GM12873 (cell line): ENCODE measurements at regions not wholly inside any gene's neighbourhood (a gene's known extent, or its start where the extent isn't known, plus 50 kb on each side); places are given as distances from the start of the nearest gene placed in this dataset.

ENCODE experiments used
- CTCF ChIP-seq: IDR thresholded peaks from 2 replicates; pipeline ENCODE4 v1.5.1; 2012; ENCODE audit warnings: low read depth, mild to moderate bottlenecking, moderate library complexity, low read length, control low read depth; ENCODE audit not compliant: insufficient read depth; ENCODE audit errors: missing control alignments

DNA sequence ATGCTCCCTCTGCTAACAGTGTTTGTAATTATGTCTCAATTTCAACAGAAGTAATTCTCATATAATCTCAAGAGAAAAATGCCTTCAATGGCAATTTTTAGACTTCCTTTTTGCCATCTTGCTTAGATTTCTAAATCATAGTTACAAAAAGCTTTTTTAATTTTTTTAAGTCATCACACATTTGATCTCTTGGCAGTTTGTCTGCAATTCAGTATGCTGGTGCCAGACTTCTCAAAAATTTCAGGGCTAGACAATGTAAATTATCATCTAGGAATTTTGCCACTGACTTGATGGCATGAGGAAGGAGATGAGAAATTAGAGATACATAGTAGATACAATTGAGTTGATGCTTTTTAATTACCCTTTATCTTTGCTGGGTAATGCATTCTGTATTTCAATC lies 1176.7 kb upstream of the CNTN5 start:
- no peak for TF ChIP-seq CTCF

DNA sequence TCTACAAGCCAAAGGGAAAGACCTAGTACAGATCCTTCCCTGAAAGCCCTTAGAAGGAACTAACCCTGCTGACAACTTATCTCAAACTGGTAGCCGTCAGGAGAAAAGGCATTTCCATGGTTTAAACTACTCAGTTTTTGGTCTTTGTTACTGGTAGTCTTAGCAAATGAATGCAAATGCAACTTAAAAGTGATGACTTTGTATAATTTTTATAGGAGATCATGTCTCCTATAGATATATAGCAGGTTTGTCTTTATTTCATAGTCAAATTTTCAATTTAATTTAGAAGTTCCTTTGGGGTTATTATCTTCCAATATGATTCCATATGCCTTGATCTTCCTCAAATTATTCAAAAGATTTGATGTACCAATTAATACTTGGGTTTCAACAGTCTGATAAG lies 1173.0 kb upstream of the CNTN5 start:
- no peak for TF ChIP-seq CTCF

DNA sequence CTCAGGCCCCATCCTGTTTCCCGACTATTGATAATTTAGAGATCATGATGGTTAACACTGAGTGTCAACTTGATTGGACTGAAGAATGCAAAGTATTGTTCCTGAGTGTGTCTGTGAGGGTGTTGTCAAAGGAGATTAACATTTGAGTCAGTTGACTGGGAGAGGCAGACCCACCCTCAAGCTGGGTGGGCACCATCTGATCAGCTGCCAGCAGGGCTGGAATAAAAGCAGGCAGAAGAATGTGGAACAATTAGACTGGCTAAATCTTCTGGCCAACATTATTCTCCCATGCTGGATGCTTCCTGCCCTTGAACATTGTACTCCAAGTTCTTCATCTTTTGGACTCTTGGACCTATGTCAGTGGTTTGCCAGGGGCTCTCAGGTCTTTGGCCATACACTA lies 1170.0 kb upstream of the CNTN5 start:
- no peak for TF ChIP-seq CTCF

DNA sequence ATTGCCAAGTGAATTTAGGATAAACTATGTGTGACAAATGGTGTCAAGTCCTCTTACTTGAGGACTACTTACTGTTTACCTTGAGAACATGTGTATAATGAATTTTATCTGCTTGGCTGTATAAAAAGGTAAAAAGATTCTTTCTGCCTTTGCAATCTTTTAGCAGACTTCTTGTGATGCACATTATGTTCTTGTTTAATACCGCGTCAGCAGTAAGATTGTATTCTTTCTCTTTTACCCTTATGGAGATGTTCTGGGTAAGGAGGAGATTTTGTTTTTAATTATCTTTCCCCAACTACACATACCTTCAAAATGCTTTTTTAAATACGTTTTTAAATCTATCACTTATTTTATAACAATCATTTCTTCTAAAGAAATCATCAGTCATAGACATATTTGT lies 1166.4 kb upstream of the CNTN5 start:
- no peak for TF ChIP-seq CTCF

- TF ChIP-seq CTCF = no peak
Measured at GRCh38 chr11:97854877-97855276, 1165.9 kb upstream of the CNTN5 start.

DNA sequence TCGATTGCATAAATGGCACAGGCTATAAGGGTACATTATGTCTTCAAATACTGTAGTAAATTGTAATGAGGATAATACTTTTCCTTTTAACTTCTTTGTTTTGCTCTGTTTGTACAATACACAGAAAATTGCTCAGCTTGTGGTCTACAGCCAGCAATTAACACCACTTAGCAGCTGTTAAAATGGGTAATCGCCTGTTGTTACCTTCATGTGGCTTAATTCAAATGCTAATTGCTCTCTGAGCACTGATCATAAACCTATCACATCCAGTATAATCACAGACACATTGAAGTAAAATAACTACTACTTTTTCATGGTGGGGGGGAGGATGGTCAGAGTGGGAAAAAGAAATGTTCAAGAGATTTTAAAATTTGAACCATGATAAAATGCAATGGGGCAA lies 1164.1 kb upstream of the CNTN5 start:
- no peak for TF ChIP-seq CTCF

GRCh38 chr11:97860237-97860636 lies 1160.5 kb upstream of the CNTN5 start:
- TF ChIP-seq CTCF = no peak

DNA sequence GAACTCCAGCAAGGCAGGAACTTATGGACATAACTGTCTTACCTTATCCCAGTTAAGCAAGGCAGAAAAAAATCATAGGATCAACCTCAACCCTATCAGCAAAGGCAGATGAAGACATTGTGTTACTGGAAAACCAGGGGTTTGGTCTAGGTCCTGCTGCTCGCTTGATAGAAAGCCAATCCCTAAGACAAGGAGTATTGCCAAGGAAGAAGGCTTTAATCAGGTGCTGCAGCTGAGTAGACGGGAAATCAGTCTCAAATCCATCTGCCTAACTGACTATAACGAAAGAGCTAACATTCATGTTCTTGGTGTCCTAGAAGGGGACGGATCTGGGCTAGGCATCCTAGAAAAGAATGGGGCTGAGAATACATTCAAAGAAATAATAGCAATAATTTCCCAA lies 1158.7 kb upstream of the CNTN5 start:
- TF ChIP-seq CTCF = no peak
